SIG-M5 treated with dmso at 0.1 percent for 504 hours (cell line): ENCODE measurements at regions not wholly inside any gene's neighbourhood (a gene's known extent, or its start where the extent isn't known, plus 50 kb on each side); places are given as distances from the start of the nearest gene placed in this dataset.

ENCODE experiments used
- DNase-seq: peaks from one replicate; lab custom pipeline; 2025; ENCODE audit not compliant: unreplicated experiment; lab: John Stamatoyannopoulos, UW

GRCh38 chr3:3280396-3280795 lies 100.9 kb upstream of the CRBN start:
- no peak for DNase-seq

DNA sequence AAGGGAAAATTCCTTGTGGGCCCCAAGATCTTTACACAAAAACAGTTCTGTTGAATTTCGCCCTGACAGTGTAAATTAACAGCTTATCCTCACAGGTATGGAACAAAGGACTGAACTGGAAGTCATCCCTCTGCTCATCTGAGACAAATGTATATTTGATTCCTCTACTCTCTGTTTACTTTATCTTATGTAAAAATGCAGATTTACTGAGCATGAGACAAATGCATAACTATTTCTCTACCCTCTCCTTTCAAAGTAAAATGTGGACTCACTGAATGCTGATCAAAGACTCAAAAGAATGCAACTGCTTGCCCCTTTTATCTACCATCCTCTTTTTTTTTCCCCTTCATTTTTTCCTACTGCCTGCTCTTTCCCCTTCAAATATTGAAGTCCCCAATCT lies 98.6 kb upstream of the CRBN start:
- DNase-seq: no peak

DNA sequence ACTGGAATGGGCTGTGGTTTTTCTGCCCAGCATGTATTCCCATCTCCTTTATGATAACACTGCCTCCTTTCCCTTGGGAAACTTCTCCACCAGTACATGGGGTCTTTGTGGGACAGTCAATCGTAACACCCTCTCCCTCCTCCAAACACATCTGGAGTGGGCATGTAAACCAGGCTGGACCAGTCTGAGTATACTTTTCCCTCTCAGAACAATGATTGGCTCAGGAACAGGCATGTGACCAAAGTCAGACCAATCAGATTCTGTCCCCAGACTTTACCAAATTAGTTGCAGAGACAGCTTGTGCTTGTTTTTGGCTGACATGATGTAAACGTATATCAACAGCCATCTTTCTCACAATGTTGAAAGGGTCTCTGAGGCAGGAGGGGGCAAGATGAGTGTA lies 97.1 kb upstream of the CRBN start:
- DNase-seq: no peak

DNA sequence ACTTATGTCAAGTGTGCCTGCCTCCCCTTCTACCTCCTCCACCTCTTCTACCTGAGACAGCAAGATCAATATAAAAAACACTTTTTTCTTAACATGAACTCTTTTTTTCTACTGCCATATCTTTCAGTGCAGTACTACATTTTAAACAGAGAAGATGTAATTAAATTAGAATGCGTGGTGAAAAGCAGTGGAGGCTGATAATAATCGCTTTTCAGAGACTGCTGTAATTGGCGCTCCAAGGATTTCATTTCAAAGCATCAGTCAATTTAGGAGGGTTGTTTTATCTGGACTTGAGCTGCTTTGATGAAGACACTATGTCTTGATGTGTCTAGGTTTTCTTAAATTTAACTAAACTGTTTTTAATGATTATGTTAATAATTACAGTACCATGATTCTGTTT lies 85.3 kb upstream of the CRBN start:
- no peak for DNase-seq

DNA sequence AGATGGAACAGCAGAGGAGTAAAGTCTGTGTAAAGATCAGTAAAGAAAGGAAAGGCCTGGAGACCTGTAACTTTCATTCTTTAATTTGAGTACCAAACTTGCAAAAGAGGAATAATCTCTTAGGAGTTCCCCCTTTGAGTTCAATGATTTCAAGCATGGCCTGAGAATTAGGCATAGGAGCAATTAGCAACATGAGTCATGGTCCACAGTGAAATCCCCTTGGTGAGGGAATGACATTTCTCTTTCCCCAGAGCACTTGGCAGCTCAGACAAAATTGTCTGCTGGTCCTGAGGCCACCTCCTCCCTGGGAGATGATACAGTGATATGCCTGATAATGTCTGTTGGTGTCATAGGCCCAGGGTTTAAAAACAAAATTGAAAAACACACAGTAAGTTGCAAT lies 81.4 kb upstream of the CRBN start:
- DNase-seq: no peak

- DNase-seq: no peak
Observed at GRCh38 chr3:3259181-3259580, 79.7 kb upstream of the CRBN start.

GRCh38 chr3:3258281-3258680 lies 78.8 kb upstream of the CRBN start:
- DNase-seq: no peak

GRCh38 chr3:3241596-3241995 lies 62.1 kb upstream of the CRBN start:
- DNase-seq: no peak

DNA sequence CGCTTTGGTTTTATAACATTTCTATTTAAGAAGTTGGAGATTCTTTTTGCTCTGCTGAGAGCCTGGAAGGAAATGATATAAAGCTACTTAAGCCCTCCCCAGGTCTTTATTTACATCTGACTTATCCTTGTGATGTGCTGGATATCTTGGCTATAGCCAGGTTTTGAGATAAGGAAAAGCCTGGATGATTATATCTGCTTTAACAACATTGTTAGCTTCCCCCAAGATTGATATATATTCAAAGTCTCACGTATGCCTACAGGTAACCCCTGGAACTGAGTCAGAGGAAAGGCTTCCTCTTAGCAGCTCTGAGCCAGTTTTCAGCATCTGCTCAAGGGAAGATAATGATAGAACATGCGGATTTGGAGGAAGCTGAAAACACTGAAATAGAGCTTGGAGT lies 61.5 kb upstream of the CRBN start:
- no peak for DNase-seq

GRCh38 chr3:3237979-3238378 lies 58.5 kb upstream of the CRBN start:
- no peak for DNase-seq

DNA sequence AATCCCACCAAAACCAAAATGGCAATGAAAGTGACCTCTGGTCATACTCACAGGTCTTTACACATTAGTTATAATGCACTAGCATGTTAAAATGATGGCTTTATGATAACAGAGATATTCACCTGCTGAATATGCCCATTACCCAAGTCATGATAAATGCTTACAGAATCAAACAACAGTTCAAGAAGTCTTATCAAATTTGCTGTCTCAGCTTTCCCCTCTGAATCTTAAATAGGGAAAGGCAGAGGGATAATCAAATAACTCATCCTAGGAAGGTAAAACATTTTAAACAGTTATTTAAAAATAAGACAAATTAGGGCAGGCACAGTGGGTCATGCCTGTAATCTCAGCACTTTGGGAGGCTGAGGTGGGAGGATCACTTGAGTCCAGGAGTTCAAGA lies 52.8 kb upstream of the CRBN start:
- no peak for DNase-seq
